HEK293 (cell line): ENCODE measurements at regions not wholly inside any gene's neighbourhood (a gene's known extent, or its start where the extent isn't known, plus 50 kb on each side); places are given as distances from the start of the nearest gene placed in this dataset.

Experiments used
- CTCF ChIA-PET: fragments of 350-600 bp; formaldehyde crosslinking; extraction: SDS; loops from one replicate; lab custom pipeline; 2021; ENCODE audit warnings: antibody characterized with exemption; lab: Yijun Ruan, JAX
- POLR2A ChIA-PET: fragments of 300-600 bp; formaldehyde crosslinking; extraction: SDS; loops from one replicate; lab custom pipeline; 2020; ENCODE audit warnings: antibody characterized with exemption, inconsistent platforms; lab: Yijun Ruan, JAX
- H3K27ac ChIP-seq: fragments of 200-500 bp; sonication (Bioruptor generic); 2 replicates; pipeline ENCODE4 v1.5.1; 2014; ENCODE audit warnings: low read depth, low read length, control low read depth, inconsistent platforms; ENCODE audit errors: extremely low read depth
- H3K36me3 ChIP-seq, 2 experiments: fragments of 200-500 bp in 1 of 2; sonication (Bioruptor generic) in 1 of 2; 1 replicate in 1 of 2; 2 replicates in 1 of 2; pipeline ENCODE4 v1.5.1; 2014 to 2017; ENCODE audit warnings: inconsistent platforms in 2 of 2, low read length in 2 of 2; ENCODE audit not compliant: control insufficient read depth in 2 of 2, insufficient read depth in 1 of 2
- H3K4me1 ChIP-seq: fragments of 200-500 bp; sonication (Bioruptor generic); 2 replicates; pipeline ENCODE4 v1.5.1; 2014; ENCODE audit warnings: mild to moderate bottlenecking, low read length, inconsistent platforms; ENCODE audit not compliant: control insufficient read depth, insufficient read depth
- H3K4me3 ChIP-seq: 2 replicates; pipeline ENCODE4 v1.5.1; 2011; ENCODE audit warnings: low read depth, mild to moderate bottlenecking, control low read depth, low read length, moderate library complexity
- H3K9me3 ChIP-seq: fragments of 200-500 bp; sonication (Bioruptor generic); 2 replicates; pipeline ENCODE4 v1.5.1; 2014; ENCODE audit warnings: low read depth, low read length, inconsistent platforms; ENCODE audit not compliant: control insufficient read depth, insufficient read depth
- CTCF ChIP-seq: fragments of 450-650 bp; formaldehyde crosslinking; IDR thresholded peaks from 2 replicates; pipeline ENCODE4 v1.5.1; 2016; ENCODE audit warnings: missing biosample characterization, missing genetic modification characterization
- GLIS2 ChIP-seq: fragments of 450-650 bp; formaldehyde crosslinking; IDR thresholded peaks from 2 replicates; pipeline ENCODE4 v1.5.1; 2016; ENCODE audit warnings: missing biosample characterization, missing genetic modification characterization
- HOXD13 ChIP-seq: sonication (generic); formaldehyde crosslinking; IDR thresholded peaks from 2 replicates; pipeline ENCODE4 v1.8.0; 2022; ENCODE audit warnings: missing genetic modification reagents, borderline replicate concordance
- KLF10 ChIP-seq: fragments of 450-650 bp; IDR thresholded peaks from 2 replicates; pipeline ENCODE4 v1.5.1; 2018; ENCODE audit warnings: missing biosample characterization, mild to moderate bottlenecking, missing genetic modification characterization
- OSR2 ChIP-seq: fragments of 450-650 bp; formaldehyde crosslinking; IDR thresholded peaks from 2 replicates; pipeline ENCODE4 v1.5.1; 2016; ENCODE audit warnings: missing biosample characterization, missing genetic modification characterization
- SP3 ChIP-seq: fragments of 450-650 bp; formaldehyde crosslinking; IDR thresholded peaks from 2 replicates; pipeline ENCODE4 v1.5.1; 2016; ENCODE audit warnings: missing biosample characterization, missing genetic modification characterization
- SP7 ChIP-seq: fragments of 450-650 bp; formaldehyde crosslinking; IDR thresholded peaks from 2 replicates; pipeline ENCODE4 v1.5.1; 2016; ENCODE audit warnings: missing biosample characterization, missing genetic modification characterization
- ZBTB8A ChIP-seq: fragments of 450-650 bp; formaldehyde crosslinking; IDR thresholded peaks from 2 replicates; pipeline ENCODE4 v1.5.1; 2016; ENCODE audit warnings: missing biosample characterization, missing genetic modification characterization
- ZFP3 ChIP-seq: fragments of 450-650 bp; formaldehyde crosslinking; IDR thresholded peaks from 2 replicates; pipeline ENCODE4 v1.5.1; 2016; ENCODE audit warnings: low read depth, missing biosample characterization, missing genetic modification characterization
- ZNF133 ChIP-seq: fragments of 450-650 bp; formaldehyde crosslinking; IDR thresholded peaks from 2 replicates; pipeline ENCODE4 v1.5.1; 2016; ENCODE audit warnings: missing biosample characterization, missing genetic modification characterization
- ZNF157 ChIP-seq: fragments of 450-650 bp; formaldehyde crosslinking; IDR thresholded peaks from 2 replicates; pipeline ENCODE4 v1.5.1; 2016; ENCODE audit warnings: missing biosample characterization, missing genetic modification characterization
- ZNF184 ChIP-seq: fragments of 450-650 bp; IDR thresholded peaks from 2 replicates; pipeline ENCODE4 v1.5.1; 2018; ENCODE audit warnings: missing biosample characterization, mild to moderate bottlenecking, missing genetic modification characterization
- ZNF19 ChIP-seq: fragments of 450-650 bp; formaldehyde crosslinking; IDR thresholded peaks from 2 replicates; pipeline ENCODE4; 2016; ENCODE audit warnings: missing biosample characterization, missing genetic modification characterization, low read depth
- ZNF266 ChIP-seq: fragments of 450-650 bp; formaldehyde crosslinking; IDR thresholded peaks from 2 replicates; pipeline ENCODE4 v1.5.1; 2016; ENCODE audit warnings: missing biosample characterization, missing genetic modification characterization, low read depth
- ZNF280C ChIP-seq: fragments of 450-650 bp; formaldehyde crosslinking; IDR thresholded peaks from 2 replicates; pipeline ENCODE4 v1.5.1; 2016; ENCODE audit warnings: missing biosample characterization, missing genetic modification characterization
- ZNF292 ChIP-seq: fragments of 450-650 bp; formaldehyde crosslinking; IDR thresholded peaks from 2 replicates; pipeline ENCODE4 v1.5.1; 2016; ENCODE audit warnings: low read depth, missing biosample characterization, missing genetic modification characterization, borderline replicate concordance
- ZNF311 ChIP-seq: fragments of 450-650 bp; formaldehyde crosslinking; IDR thresholded peaks from 2 replicates; pipeline ENCODE4 v1.5.1; 2017; ENCODE audit warnings: missing biosample characterization, missing genetic modification characterization, borderline replicate concordance
- ZNF350 ChIP-seq: fragments of 450-650 bp; formaldehyde crosslinking; IDR thresholded peaks from 2 replicates; pipeline ENCODE4 v1.5.0; 2017; ENCODE audit warnings: missing biosample characterization, mild to moderate bottlenecking, missing genetic modification characterization
- ZNF37A ChIP-seq: fragments of 450-650 bp; IDR thresholded peaks from 2 replicates; pipeline ENCODE4 v1.5.1; 2018; ENCODE audit warnings: missing biosample characterization, missing genetic modification characterization
- ZNF423 ChIP-seq: fragments of 450-650 bp; formaldehyde crosslinking; IDR thresholded peaks from 2 replicates; pipeline ENCODE4 v1.5.1; 2016; ENCODE audit warnings: missing biosample characterization, missing genetic modification characterization
- ZNF48 ChIP-seq: fragments of 450-650 bp; formaldehyde crosslinking; IDR thresholded peaks from 2 replicates; pipeline ENCODE4 v1.5.1; 2016; ENCODE audit warnings: missing biosample characterization, missing genetic modification characterization
- ZNF518A ChIP-seq: fragments of 450-650 bp; formaldehyde crosslinking; conservative IDR thresholded peaks from 2 replicates; pipeline ENCODE4 v1.5.1; 2016; ENCODE audit warnings: low read depth, missing biosample characterization, missing genetic modification characterization
- ZNF585B ChIP-seq: fragments of 450-650 bp; formaldehyde crosslinking; IDR thresholded peaks from 2 replicates; pipeline ENCODE4 v1.5.1; 2016; ENCODE audit warnings: missing biosample characterization, missing genetic modification characterization
- ZNF621 ChIP-seq: fragments of 450-650 bp; formaldehyde crosslinking; IDR thresholded peaks from 2 replicates; pipeline ENCODE4 v1.5.1; 2017; ENCODE audit warnings: missing biosample characterization, missing genetic modification characterization
- ZNF639 ChIP-seq: fragments of 450-650 bp; formaldehyde crosslinking; IDR thresholded peaks from 2 replicates; pipeline ENCODE4 v1.5.1; 2016; ENCODE audit warnings: missing biosample characterization, missing genetic modification characterization
- ZNF677 ChIP-seq: fragments of 450-650 bp; IDR thresholded peaks from 2 replicates; pipeline ENCODE4 v1.5.0; 2018; ENCODE audit warnings: missing biosample characterization, mild to moderate bottlenecking, missing genetic modification characterization, moderate library complexity
- ZNF768 ChIP-seq: fragments of 450-650 bp; formaldehyde crosslinking; IDR thresholded peaks from 2 replicates; pipeline ENCODE4 v1.5.1; 2018; ENCODE audit warnings: missing biosample characterization, mild to moderate bottlenecking, missing genetic modification characterization
- ZNF785 ChIP-seq: fragments of 450-650 bp; formaldehyde crosslinking; IDR thresholded peaks from 2 replicates; pipeline ENCODE4 v1.5.1; 2016; ENCODE audit warnings: missing biosample characterization, missing genetic modification characterization

GRCh38 chr11:122398851-122399250, 256.7 kb upstream of the UBASH3B start:
- POLR2A ChIA-PET = no interaction called here
- no peak for TF ChIP-seq ZBTB8A (tag by site-specific recombination)
- no peak for TF ChIP-seq ZNF133
- no peak for TF ChIP-seq ZFP3
- no peak for TF ChIP-seq ZNF518A
- no peak for TF ChIP-seq GLIS2 (tag by site-specific recombination)
- no peak for TF ChIP-seq ZNF266 (tag by site-specific recombination)
- TF ChIP-seq ZNF19 (tag by site-specific recombination) = no peak
- no peak for TF ChIP-seq CTCF (tag by site-specific recombination)
- no peak for TF ChIP-seq ZNF350 (tag by site-specific recombination)
- no peak for TF ChIP-seq ZNF585B (tag by site-specific recombination)
- TF ChIP-seq KLF10 (tag by site-specific recombination) = no peak
- no peak for TF ChIP-seq ZNF677 (tag by site-specific recombination)
- no peak for TF ChIP-seq SP7
- TF ChIP-seq OSR2 = no peak
- TF ChIP-seq HOXD13 (CRISPR knock-in tag) = no peak
- TF ChIP-seq ZNF292 (tag by site-specific recombination) = no peak
- no peak for TF ChIP-seq ZNF621 (tag by site-specific recombination)
- TF ChIP-seq ZNF639 (tag by site-specific recombination) = no peak
- TF ChIP-seq SP3 (tag by site-specific recombination) = no peak
- no peak for TF ChIP-seq ZNF311
- H3K9me3 ChIP-seq = no peaks in the 10 kb centered on the region
- H3K27ac ChIP-seq = no peak overlapping the region
- CTCF ChIA-PET = no interaction called here
- H3K36me3 ChIP-seq = no peaks in the 10 kb centered on the region
- H3K4me1 ChIP-seq = no peaks in the 10 kb centered on the region
- no peak overlapping the region for H3K4me3 ChIP-seq

- ChIA-PET CTCF (no interaction called here), POLR2A (no interaction called here)
- Histone ChIP-seq H3K27ac (no peak overlapping the region), H3K9me3 (no peaks in the 10 kb centered on the region), H3K4me3 (no peak overlapping the region), H3K36me3 (no peaks in the 10 kb centered on the region), H3K4me1 (no peaks in the 10 kb centered on the region)
- TF ChIP-seq ZNF785 (tag by site-specific recombination) = no peak
- no peak for TF ChIP-seq ZNF48 (tag by site-specific recombination)
- no peak for TF ChIP-seq ZNF768 (tag by site-specific recombination)
- no peak for TF ChIP-seq ZNF423
- TF ChIP-seq ZNF280C (tag by site-specific recombination) = no peak
- no peak for TF ChIP-seq ZNF37A (tag by site-specific recombination)
- TF ChIP-seq ZNF184 (tag by site-specific recombination) = no peak
- TF ChIP-seq ZNF157 (tag by site-specific recombination) = no peak
Measured at GRCh38 chr11:122398167-122398566, 257.4 kb upstream of the UBASH3B start.
